IMR-90 (cell line): ENCODE measurements at regions not wholly inside any gene's neighbourhood (a gene's known extent, or its start where the extent isn't known, plus 50 kb on each side); places are given as distances from the start of the nearest gene placed in this dataset.

Experiments used
- ATAC-seq: fragments of 200-7000 bp; cut with Tn5 transposase; 2 replicates; pipeline ENCODE4 v1.9.1; 2020; ENCODE audit warnings: low read depth, mild to moderate bottlenecking, moderate library complexity
- BruUV-seq: library from RNA; stranded (reverse); fragments of 400-500 nt; replicated peaks from 2 replicates; lab custom pipeline; 2021; lab: Mats Ljungman, UMichigan
- CTCF ChIA-PET: fragments of 300-600 bp; formaldehyde crosslinking; extraction: SDS; loops from one replicate; lab custom pipeline; 2021; ENCODE audit warnings: antibody characterized with exemption; lab: Yijun Ruan, JAX
- POLR2A ChIA-PET: fragments of 300-600 bp; sonication (Branson Sonifier 250); formaldehyde crosslinking; loops from one replicate; lab custom pipeline; 2022; ENCODE audit warnings: antibody characterized with exemption; ENCODE audit not compliant: unreplicated experiment; lab: Charles Lee
- DNase-seq: peaks from one replicate; pipeline ENCODE4 v3.0.0; 2013
- H2AFZ ChIP-seq: replicated peaks from 2 replicates; pipeline ENCODE3; 2013; ENCODE audit warnings: low read length, mild to moderate bottlenecking; ENCODE audit not compliant: poor library complexity
- H2AK5ac ChIP-seq: 2 replicates; pipeline ENCODE4 v1.6.1; 2013; ENCODE audit warnings: low read depth, low read length, inconsistent platforms
- H2AK9ac ChIP-seq: replicated peaks from 2 replicates; pipeline ENCODE3; 2013; ENCODE audit warnings: mild to moderate bottlenecking, low read depth, low read length, moderate library complexity; ENCODE audit not compliant: poor library complexity
- H2BK120ac ChIP-seq: 2 replicates; pipeline ENCODE4 v1.6.1; 2013; ENCODE audit warnings: low read depth, low read length, inconsistent platforms
- H2BK15ac ChIP-seq: 3 replicates; pipeline ENCODE4 v1.6.1; 2013; ENCODE audit warnings: low read depth, low read length, inconsistent platforms
- H2BK20ac ChIP-seq: 2 replicates; pipeline ENCODE4 v1.6.1; 2013; ENCODE audit warnings: low read depth, mild to moderate bottlenecking, inconsistent platforms, low read length, moderate library complexity
- H2BK5ac ChIP-seq: 2 replicates; pipeline ENCODE4 v1.6.1; 2013; ENCODE audit warnings: mild to moderate bottlenecking, low read depth, low read length, inconsistent platforms; ENCODE audit not compliant: poor library complexity, severe bottlenecking
- H3K14ac ChIP-seq: replicated peaks from 2 replicates; pipeline ENCODE4 v1.6.1; 2013; ENCODE audit warnings: low read depth, low read length, inconsistent platforms
- H3K18ac ChIP-seq: 2 replicates; pipeline ENCODE4 v1.6.1; 2013; ENCODE audit warnings: low read depth, low read length, control low read depth
- H3K23ac ChIP-seq: 2 replicates; pipeline ENCODE4 v1.6.1; 2013; ENCODE audit warnings: low read depth, low read length, inconsistent platforms
- H3K27ac ChIP-seq: 2 replicates; pipeline ENCODE4 v1.5.1; 2013; ENCODE audit warnings: mild to moderate bottlenecking, control low read depth, low read length; ENCODE audit not compliant: insufficient read depth
- H3K27me3 ChIP-seq: 2 replicates; pipeline ENCODE4 v1.6.1; 2013; ENCODE audit warnings: low read length; ENCODE audit not compliant: control insufficient read depth, insufficient read depth
- H3K36me3 ChIP-seq: 2 replicates; pipeline ENCODE4 v1.6.1; 2013; ENCODE audit warnings: low read length, mixed read lengths; ENCODE audit not compliant: control insufficient read depth, insufficient read depth
- H3K4ac ChIP-seq: 2 replicates; pipeline ENCODE4 v1.6.1; 2013; ENCODE audit warnings: low read depth, low read length, inconsistent platforms
- H3K4me1 ChIP-seq: 2 replicates; pipeline ENCODE4 v1.6.1; 2013; ENCODE audit warnings: low read length, mixed read lengths; ENCODE audit not compliant: control insufficient read depth, insufficient read depth
- H3K4me2 ChIP-seq: 2 replicates; pipeline ENCODE4 v1.6.1; 2013; ENCODE audit warnings: low read depth, mild to moderate bottlenecking, control low read depth, low read length, moderate library complexity
- H3K4me3 ChIP-seq: 2 replicates; pipeline ENCODE4 v1.5.1; 2013; ENCODE audit warnings: low read depth, mild to moderate bottlenecking, control low read depth, low read length, moderate library complexity; ENCODE audit not compliant: insufficient read depth
- H3K56ac ChIP-seq: 2 replicates; pipeline ENCODE4 v1.6.1; 2013; ENCODE audit warnings: low read length, inconsistent platforms; ENCODE audit not compliant: insufficient read depth; ENCODE audit errors: extremely low read depth
- H3K79me1 ChIP-seq, 2 experiments: 2 replicates each; pipeline ENCODE4 v1.6.1; 2013; ENCODE audit warnings: low read length in 2 of 2, inconsistent platforms in 1 of 2, low read depth in 1 of 2
- H3K9ac ChIP-seq: 2 replicates; pipeline ENCODE4 v1.6.1; 2013; ENCODE audit warnings: low read depth, low read length, control low read depth
- H3K9me1 ChIP-seq: 2 replicates; pipeline ENCODE4 v1.6.1; 2013; ENCODE audit warnings: low read length, inconsistent platforms; ENCODE audit not compliant: insufficient read depth
- H3K9me3 ChIP-seq: 2 replicates; pipeline ENCODE4 v1.6.1; 2013; ENCODE audit warnings: low read length; ENCODE audit not compliant: control insufficient read depth, insufficient read depth
- H4K20me1 ChIP-seq: 2 replicates; pipeline ENCODE4 v1.6.1; 2013; ENCODE audit warnings: low read length, inconsistent platforms; ENCODE audit not compliant: insufficient read depth
- H4K5ac ChIP-seq: 2 replicates; pipeline ENCODE4 v1.6.1; 2013; ENCODE audit warnings: mild to moderate bottlenecking, low read depth, low read length, control low read depth
- H4K8ac ChIP-seq, 2 experiments: 2 replicates each; pipeline ENCODE4 v1.6.1; 2013; ENCODE audit warnings: low read depth in 2 of 2, low read length in 2 of 2, control low read depth in 1 of 2, inconsistent platforms in 1 of 2
- H4K91ac ChIP-seq: 2 replicates; pipeline ENCODE4 v1.6.1; 2013; ENCODE audit warnings: low read depth, low read length, inconsistent platforms; ENCODE audit not compliant: insufficient read depth
- MXI1 ChIP-seq: IDR thresholded peaks from 2 replicates; pipeline ENCODE4 v1.6.1; 2012; ENCODE audit warnings: low read depth, mild to moderate bottlenecking, low read length, moderate library complexity, borderline replicate concordance
- WGBS, 2 experiments: methylation state at CpG; one replicate each; pipeline versions ENCODE4 v1.1.5 to v1.1.7; 2013; ENCODE audit warnings: missing lambda C conversion rate in 2 of 2; ENCODE audit not compliant: insufficient read length in 1 of 2; ENCODE audit errors: extremely low coverage in 2 of 2; 5-methylcytosine and 5-hydroxymethylcytosine counted together
- dilution Hi-C: fragments of 300-500 bp; cut with HindIII; formaldehyde crosslinking; loops from one replicate; pipeline ENCODE4 v1.14.3; 2018; ENCODE audit warnings: low sequenced_read_pairs; ENCODE audit not compliant: unreplicated experiment
- in situ Hi-C: fragments of 300-500 bp; cut with MboI; formaldehyde crosslinking; loops from 3 replicates; pipeline ENCODE4 v1.14.3; 2019; ENCODE audit warnings: low sequenced_read_pairs, inconsistent platforms, mixed read lengths
- intact Hi-C: fragments of 100-400 bp; cut with micrococcal nuclease; formaldehyde crosslinking; loops from 2 replicates; pipeline ENCODE4 v1.10.0; 2022
- TF ChIP-seq, protein P1 (sequence below): fragments of 150-350 bp; IDR thresholded peaks from 2 replicates; pipeline ENCODE4 v1.6.1; 2016; ENCODE audit warnings: low read depth, mild to moderate bottlenecking, low read length, moderate library complexity, borderline replicate concordance

DNA sequence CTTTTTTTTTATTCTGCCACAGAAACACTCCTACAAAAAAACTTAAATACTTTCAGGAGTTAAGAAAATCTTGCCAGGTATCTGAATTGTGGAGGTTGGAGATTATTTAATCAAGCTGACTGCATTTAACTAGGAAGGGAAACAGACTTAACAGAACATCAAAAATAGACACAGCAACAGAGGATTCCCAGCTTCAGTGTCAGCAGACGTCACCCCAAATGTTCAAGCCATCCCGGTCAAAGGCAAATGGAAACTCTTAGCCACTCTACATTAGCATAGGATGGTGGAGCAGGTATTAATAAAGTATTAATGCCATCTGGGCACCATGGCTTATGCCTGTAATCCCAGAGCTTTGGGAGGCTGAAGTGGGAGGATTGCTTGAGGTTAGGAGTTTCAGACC, 139.7 kb upstream of the SVIL start:
- H4K91ac ChIP-seq, result no peak overlapping the region
- H3K56ac ChIP-seq, result no peak overlapping the region
- H3K9me3 ChIP-seq, result no peaks in the 10 kb centered on the region
- no peak overlapping the region for H3K23ac ChIP-seq
- H2BK15ac ChIP-seq, result no peak overlapping the region
- no TSS peak for BruUV-seq
- H2AFZ ChIP-seq, result no peak overlapping the region
- ChIA-PET CTCF (interaction anchor here (0.7 kb wide), 1 partner anchor 1378 kb away, joined by 3 read pairs; no protein-coding TSS in a partner anchor), POLR2A (no interaction called here)
- no peak overlapping the region for H3K18ac ChIP-seq
- H3K9me1 ChIP-seq, result no peaks in the 10 kb centered on the region
- 0 out of 2 replicates have a peak overlapping the region, but pooled peaks have one; percentile 5 for H2BK20ac ChIP-seq
- peak overlapping the region; percentile 35; the same call in 1 of the 2 replicates for H2AK5ac ChIP-seq
- TF ChIP-seq MXI1, result no peak
- TF ChIP-seq, protein P1, sequence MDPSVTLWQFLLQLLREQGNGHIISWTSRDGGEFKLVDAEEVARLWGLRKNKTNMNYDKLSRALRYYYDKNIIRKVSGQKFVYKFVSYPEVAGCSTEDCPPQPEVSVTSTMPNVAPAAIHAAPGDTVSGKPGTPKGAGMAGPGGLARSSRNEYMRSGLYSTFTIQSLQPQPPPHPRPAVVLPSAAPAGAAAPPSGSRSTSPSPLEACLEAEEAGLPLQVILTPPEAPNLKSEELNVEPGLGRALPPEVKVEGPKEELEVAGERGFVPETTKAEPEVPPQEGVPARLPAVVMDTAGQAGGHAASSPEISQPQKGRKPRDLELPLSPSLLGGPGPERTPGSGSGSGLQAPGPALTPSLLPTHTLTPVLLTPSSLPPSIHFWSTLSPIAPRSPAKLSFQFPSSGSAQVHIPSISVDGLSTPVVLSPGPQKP, result no peak
- H3K4me1 ChIP-seq, result peaks cover 3% of the 10 kb centered on the region
- intact Hi-C loops (no loop called here), dilution Hi-C loops (no loop called here), in situ Hi-C loops (no loop called here)
- ATAC-seq (no peak), DNase-seq (no peak)
- H3K4ac ChIP-seq, result no peak overlapping the region; the same call in 1 of the 2 replicates
- no peak overlapping the region for H2BK120ac ChIP-seq
- no peaks in the 10 kb centered on the region for H3K36me3 ChIP-seq
- no peak overlapping the region for H3K27ac ChIP-seq
- no peak overlapping the region for H2AK9ac ChIP-seq
- no peaks in the 10 kb centered on the region for H4K20me1 ChIP-seq
- H4K8ac ChIP-seq, result no peak overlapping the region
- whole genome bisulfite sequencing, 2 experiments, result no CpG with 5 or more reads among the region's 2 CpGs
- H3K4me2 ChIP-seq, result no peak overlapping the region
- H4K5ac ChIP-seq, result no peak overlapping the region
- no peaks in the 10 kb centered on the region for H3K79me1 ChIP-seq
- no peak overlapping the region for H2BK5ac ChIP-seq
- H3K27me3 ChIP-seq, result no peaks in the 10 kb centered on the region; the same call in 1 of the 2 replicates
- H3K4me3 ChIP-seq, result no peak overlapping the region
- no peak overlapping the region for H3K9ac ChIP-seq
- no peak overlapping the region for H3K14ac ChIP-seq
